HepG2 (cell line): ENCODE measurements at regions not wholly inside any gene's neighbourhood (a gene's known extent, or its start where the extent isn't known, plus 50 kb on each side); places are given as distances from the start of the nearest gene placed in this dataset.
A peak's percentile ranks its signal among the peaks of the same experiment; 100 is the strongest.

Experiments
- ATAC-seq: fragments of 200-7000 bp; cut with Tn5 transposase; 3 replicates; pipeline ENCODE4 v1.9.1; 2020; ENCODE audit warnings: mild to moderate bottlenecking, moderate library complexity
- BruUV-seq: library from RNA; stranded (reverse); fragments of 400-500 nt; replicated peaks from 2 replicates; lab custom pipeline; 2021; lab: Mats Ljungman, UMichigan
- CTCF ChIA-PET: fragments of 300-600 bp; formaldehyde crosslinking; extraction: SDS; loops from one replicate; lab custom pipeline; 2021; ENCODE audit warnings: low total read pairs, inconsistent platforms, low intra/inter-chr PET ratio; lab: Yijun Ruan, JAX
- POLR2A ChIA-PET: fragments of 350-600 bp; sonication (Branson Sonifier 250); formaldehyde crosslinking; loops from one replicate; lab custom pipeline; 2020; ENCODE audit warnings: antibody characterized with exemption, inconsistent platforms; lab: Yijun Ruan, JAX
- DNase-seq: peaks from one replicate; pipeline ENCODE4 v3.0.0-alpha.2; 2015; ENCODE audit warnings: low spot score
- FAIRE-seq: peaks from 3 replicates; lab custom pipeline; 2011; peaks lifted over from hg19 to GRCh38; lab: Jason Lieb, UNC
- H2AFZ ChIP-seq: one replicate; pipeline ENCODE4 v1.6.1; 2011; ENCODE audit warnings: low read length, inconsistent platforms
- H3K27ac ChIP-seq: fragments of 300-600 bp; 3 replicates; pipeline ENCODE4 v1.8.0; 2011; ENCODE audit warnings: mixed run types, mild to moderate bottlenecking, mixed read lengths, low read length, inconsistent platforms; ENCODE audit not compliant: insufficient read depth; ENCODE audit errors: extremely low read length
- H3K27me3 ChIP-seq, 2 experiments: fragments of 200-600 bp in 1 of 2; 2 replicates in 1 of 2; 3 replicates in 1 of 2; pipeline versions ENCODE4 v1.6.0 to v1.8.0; 2011; ENCODE audit warnings: low read length in 2 of 2, mild to moderate bottlenecking in 2 of 2, moderate library complexity in 2 of 2, inconsistent platforms in 1 of 2; ENCODE audit not compliant: insufficient read depth in 2 of 2, control insufficient read depth in 1 of 2
- H3K36me3 ChIP-seq, 2 experiments: fragments of 200-600 bp in 1 of 2; replicated peaks in 1 of 2; 2 replicates in 1 of 2; 3 replicates in 1 of 2; pipeline versions ENCODE4 v1.5.1 to v1.8.0; 2011; ENCODE audit warnings: low read length in 2 of 2, inconsistent platforms in 1 of 2; ENCODE audit not compliant: insufficient read depth in 2 of 2, control insufficient read depth in 1 of 2
- H3K4me1 ChIP-seq: 2 replicates; pipeline ENCODE4 v1.5.1; 2012; ENCODE audit warnings: low read length, inconsistent platforms; ENCODE audit not compliant: insufficient read depth
- H3K4me2 ChIP-seq: 2 replicates; pipeline ENCODE4 v1.6.0; 2011; ENCODE audit warnings: low read depth, low read length, inconsistent platforms
- H3K4me3 ChIP-seq, 3 experiments: fragments of 200-600 bp in 1 of 3; sonication (generic), shearing (Covaris generic) in 1 of 3; replicated peaks in 1 of 3; 2 replicates each; pipeline ENCODE4 v1.5.1; 2011 to 2016; ENCODE audit warnings: low read length in 3 of 3, inconsistent platforms in 2 of 3, low read depth in 2 of 3, mild to moderate bottlenecking in 2 of 3, control low read depth in 1 of 3, mixed read lengths in 1 of 3; ENCODE audit not compliant: insufficient read depth in 1 of 3
- H3K79me2 ChIP-seq: one replicate; pipeline ENCODE4 v1.6.1; 2011; ENCODE audit warnings: low read length, inconsistent platforms; ENCODE audit not compliant: insufficient read depth
- H3K9ac ChIP-seq: 2 replicates; pipeline ENCODE4 v1.6.0; 2011; ENCODE audit warnings: mild to moderate bottlenecking, low read depth, low read length, inconsistent platforms; ENCODE audit not compliant: insufficient read depth
- H3K9me3 ChIP-seq: 2 replicates; pipeline ENCODE4 v1.5.1; 2012; ENCODE audit warnings: mild to moderate bottlenecking, low read length
- H4K20me1 ChIP-seq: 2 replicates; pipeline ENCODE4 v1.6.0; 2011; ENCODE audit warnings: inconsistent platforms, mild to moderate bottlenecking, low read length, moderate library complexity; ENCODE audit not compliant: insufficient read depth
- GABPB1 ChIP-seq: IDR thresholded peaks from 2 replicates; pipeline ENCODE4 v1.6.1; 2016; ENCODE audit warnings: mild to moderate bottlenecking, missing genetic modification reagents, moderate library complexity, missing compliant biosample characterization
- MXI1 ChIP-seq: IDR thresholded peaks from 3 replicates; pipeline ENCODE4 v1.6.1; 2012; ENCODE audit warnings: low read depth, low read length, inconsistent platforms, borderline replicate concordance
- NAIF1 ChIP-seq: sonication (generic); formaldehyde crosslinking; IDR thresholded peaks from 2 replicates; pipeline ENCODE4 v1.5.0; 2020; ENCODE audit warnings: mild to moderate bottlenecking, missing genetic modification reagents, borderline replicate concordance
- NR1H2 ChIP-seq: sonication (generic); formaldehyde crosslinking; IDR thresholded peaks from 2 replicates; pipeline ENCODE4 v1.8.1; 2022; ENCODE audit warnings: low read depth, missing genetic modification reagents, borderline replicate concordance
- POLR2A ChIP-seq, 2 experiments: IDR thresholded peaks; 2 replicates each; pipeline ENCODE4 v1.6.1; 2011; ENCODE audit warnings: low read depth in 2 of 2, low read length in 2 of 2, mild to moderate bottlenecking in 1 of 2, moderate library complexity in 1 of 2; ENCODE audit not compliant: insufficient read depth in 1 of 2
- SIX4 ChIP-seq: sonication (generic); formaldehyde crosslinking; IDR thresholded peaks from 2 replicates; pipeline ENCODE4 v1.4.0; 2020; ENCODE audit warnings: missing genetic modification reagents
- SNAPC2 ChIP-seq: sonication (generic); formaldehyde crosslinking; IDR thresholded peaks from 2 replicates; pipeline ENCODE4 v1.8.1; 2022; ENCODE audit warnings: mild to moderate bottlenecking, missing genetic modification reagents
- SSRP1 ChIP-seq: IDR thresholded peaks from 2 replicates; pipeline ENCODE4 v1.6.1; 2016; ENCODE audit warnings: control low read depth
- TBX2 ChIP-seq: sonication (generic); formaldehyde crosslinking; IDR thresholded peaks from 2 replicates; pipeline ENCODE4 v1.5.0; 2020; ENCODE audit warnings: missing genetic modification reagents, mild to moderate bottlenecking, borderline replicate concordance
- TFDP1 ChIP-seq: IDR thresholded peaks from 2 replicates; pipeline ENCODE4 v1.6.1; 2016; ENCODE audit warnings: missing compliant biosample characterization, missing genetic modification reagents, borderline replicate concordance
- ZNF230 ChIP-seq: sonication (generic); formaldehyde crosslinking; IDR thresholded peaks from 2 replicates; pipeline ENCODE4 v1.4.0; 2020; ENCODE audit warnings: mild to moderate bottlenecking, missing genetic modification reagents
- WGBS: methylation state at CpG from one replicate; pipeline ENCODE4 v1.1.6; 2017; ENCODE audit warnings: low lambda C conversion rate; 5-methylcytosine and 5-hydroxymethylcytosine counted together
- in situ Hi-C: cut with HindIII; loops from 2 replicates; pipeline ENCODE4 v1.10.0; 2017; ENCODE audit warnings: low pct_unique_long_range_greater_than_20kb; ENCODE audit not compliant: extremely low pct_ligation_motif_present
- intact Hi-C: fragments of 100-400 bp; cut with micrococcal nuclease; formaldehyde crosslinking; loops from one replicate; pipeline ENCODE4 v1.10.0; 2022; ENCODE audit not compliant: unreplicated experiment
- TF ChIP-seq, protein P1 (sequence below): sonication (generic); formaldehyde crosslinking; conservative IDR thresholded peaks from 2 replicates; pipeline ENCODE4 v1.4.0; 2020; ENCODE audit warnings: mild to moderate bottlenecking, missing genetic modification reagents, moderate library complexity

DNA sequence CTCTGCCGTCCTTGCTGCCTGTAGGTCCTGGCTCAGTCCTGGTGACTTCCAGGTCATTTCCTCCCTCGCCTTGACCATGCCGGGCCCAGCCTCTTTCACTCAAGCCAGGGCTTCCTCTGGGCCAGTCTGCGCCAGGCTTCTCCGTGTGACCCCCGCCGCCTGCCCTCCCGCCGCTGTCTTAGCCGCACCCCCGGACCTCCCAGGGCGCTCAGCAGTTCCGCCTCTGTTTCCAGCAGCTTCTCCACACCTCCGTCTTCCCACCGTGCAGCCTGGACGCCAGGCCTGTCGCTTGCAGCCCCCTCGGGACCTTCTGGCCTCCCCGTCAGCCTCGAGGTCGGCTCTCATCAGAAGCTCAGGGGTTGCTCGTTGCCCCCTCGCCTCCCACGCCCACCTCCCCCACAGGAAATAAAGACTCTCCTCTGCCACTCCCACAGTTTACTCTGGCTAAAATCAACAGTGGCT is 123.0 kb upstream of the FZD8 start (continued):
- TF ChIP-seq, protein P1, sequence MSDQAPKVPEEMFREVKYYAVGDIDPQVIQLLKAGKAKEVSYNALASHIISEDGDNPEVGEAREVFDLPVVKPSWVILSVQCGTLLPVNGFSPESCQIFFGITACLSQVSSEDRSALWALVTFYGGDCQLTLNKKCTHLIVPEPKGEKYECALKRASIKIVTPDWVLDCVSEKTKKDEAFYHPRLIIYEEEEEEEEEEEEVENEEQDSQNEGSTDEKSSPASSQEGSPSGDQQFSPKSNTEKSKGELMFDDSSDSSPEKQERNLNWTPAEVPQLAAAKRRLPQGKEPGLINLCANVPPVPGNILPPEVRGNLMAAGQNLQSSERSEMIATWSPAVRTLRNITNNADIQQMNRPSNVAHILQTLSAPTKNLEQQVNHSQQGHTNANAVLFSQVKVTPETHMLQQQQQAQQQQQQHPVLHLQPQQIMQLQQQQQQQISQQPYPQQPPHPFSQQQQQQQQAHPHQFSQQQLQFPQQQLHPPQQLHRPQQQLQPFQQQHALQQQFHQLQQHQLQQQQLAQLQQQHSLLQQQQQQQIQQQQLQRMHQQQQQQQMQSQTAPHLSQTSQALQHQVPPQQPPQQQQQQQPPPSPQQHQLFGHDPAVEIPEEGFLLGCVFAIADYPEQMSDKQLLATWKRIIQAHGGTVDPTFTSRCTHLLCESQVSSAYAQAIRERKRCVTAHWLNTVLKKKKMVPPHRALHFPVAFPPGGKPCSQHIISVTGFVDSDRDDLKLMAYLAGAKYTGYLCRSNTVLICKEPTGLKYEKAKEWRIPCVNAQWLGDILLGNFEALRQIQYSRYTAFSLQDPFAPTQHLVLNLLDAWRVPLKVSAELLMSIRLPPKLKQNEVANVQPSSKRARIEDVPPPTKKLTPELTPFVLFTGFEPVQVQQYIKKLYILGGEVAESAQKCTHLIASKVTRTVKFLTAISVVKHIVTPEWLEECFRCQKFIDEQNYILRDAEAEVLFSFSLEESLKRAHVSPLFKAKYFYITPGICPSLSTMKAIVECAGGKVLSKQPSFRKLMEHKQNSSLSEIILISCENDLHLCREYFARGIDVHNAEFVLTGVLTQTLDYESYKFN (CRISPR knock-in tag): 0 out of 2 replicates have a peak, but pooled peaks have one; percentile 33
- peak; percentile 45; the same call in 1 of the 2 replicates for TF ChIP-seq GABPB1 (CRISPR knock-in tag)
- TF ChIP-seq, all 625 proteins: peak for 6

- Histone ChIP-seq H3K9me3 (peaks cover 6% of the 10 kb centered on the region), H3K27ac (no peak overlapping the region), H3K4me1 (peaks cover 15% of the 10 kb centered on the region), H3K79me2 (no peaks in the 10 kb centered on the region), H3K27me3 (no peaks in the 10 kb centered on the region), H3K4me3 (no peak overlapping the region), H3K9ac (no peak overlapping the region), H3K36me3 (no peaks in the 10 kb centered on the region), H3K4me2 (no peak overlapping the region), H2AFZ (no peak overlapping the region), H4K20me1 (no peaks in the 10 kb centered on the region)
- ATAC-seq (no peak), FAIRE-seq (no peak), DNase-seq (no peak)
- 2% methylated on average over 6 of the region's 6 CpGs for WGBS
- ChIA-PET CTCF (no interaction called here), POLR2A (no interaction called here)
- BruUV-seq: no TSS peak
- in situ Hi-C loops: no loop called here
- intact Hi-C loops: no loop called here
- TF ChIP-seq ZNF230 (no peak), SNAPC2 (CRISPR knock-in tag) (no peak), SIX4 (no peak), SSRP1 (CRISPR knock-in tag) (no peak), NR1H2 (no peak), TBX2 (CRISPR knock-in tag) (no peak), NAIF1 (no peak), TFDP1 (CRISPR knock-in tag) (no peak), POLR2A (IDR thresholded peaks at IDR 0.05; ENCODE audit: insufficient read depth in 1 of 2, low read depth in 2 of 2, low read length in 2 of 2) (no peak), MXI1 (no peak)
Measured at GRCh38 chr10:35762311-35763030, 120.4 kb upstream of the FZD8 start.
